Caco-2 (cell line): ENCODE measurements at regions not wholly inside any gene's neighbourhood (a gene's known extent, or its start where the extent isn't known, plus 50 kb on each side); places are given as distances from the start of the nearest gene placed in this dataset.

ENCODE experiments used
- BruUV-seq: library from RNA; stranded (reverse); fragments of 400-500 nt; replicated peaks from 2 replicates; lab custom pipeline; 2021; lab: Mats Ljungman, UMichigan
- CTCF ChIA-PET: fragments of 300-600 bp; sonication (Branson Sonifier 250); formaldehyde crosslinking; loops from one replicate; lab custom pipeline; 2022; ENCODE audit warnings: antibody characterized with exemption; lab: Charles Lee
- POLR2A ChIA-PET: fragments of 300-600 bp; sonication (Branson Sonifier 250); formaldehyde crosslinking; loops from one replicate; lab custom pipeline; 2022; ENCODE audit warnings: antibody characterized with exemption; lab: Charles Lee
- DNase-seq, 2 experiments: peaks; one replicate each; pipeline versions ENCODE4 v3.0.0 to v3.0.0-alpha.2; 2020 to 2022
- H3K27me3 ChIP-seq: replicated peaks from 2 replicates; pipeline ENCODE4 v1.6.0; 2011; ENCODE audit warnings: low read length; ENCODE audit not compliant: control insufficient read depth, insufficient read depth
- H3K36me3 ChIP-seq: 2 replicates; pipeline ENCODE4 v1.5.1; 2011; ENCODE audit warnings: low read length; ENCODE audit not compliant: control insufficient read depth, insufficient read depth
- H3K4me1 ChIP-seq: fragments of 250-450 bp; sonication (Bioruptor Pico); 2 replicates; pipeline ENCODE4 v1.5.1; 2020; ENCODE audit warnings: mild to moderate bottlenecking
- H3K4me3 ChIP-seq: 2 replicates; pipeline ENCODE4 v1.5.1; 2011; ENCODE audit warnings: low read depth, mild to moderate bottlenecking, control low read depth, low read length
- H3K9me3 ChIP-seq: fragments of 250-450 bp; sonication (Bioruptor Pico); 2 replicates; pipeline ENCODE4 v1.5.1; 2020; ENCODE audit warnings: mild to moderate bottlenecking, moderate library complexity
- H3K27ac Mint-ChIP-seq: one replicate; pipeline ENCODE4 v1.8.0; 2022; ENCODE audit warnings: mixed read lengths; ENCODE audit not compliant: unreplicated experiment
- H3K27me3 Mint-ChIP-seq: one replicate; pipeline ENCODE4 v1.8.0; 2022; ENCODE audit warnings: mixed read lengths; ENCODE audit not compliant: insufficient read depth, unreplicated experiment
- H3K36me3 Mint-ChIP-seq: one replicate; pipeline ENCODE4 v1.8.0; 2022; ENCODE audit warnings: mild to moderate bottlenecking, mixed read lengths; ENCODE audit not compliant: insufficient read depth, unreplicated experiment
- H3K4me1 Mint-ChIP-seq: one replicate; pipeline ENCODE4 v1.8.0; 2022; ENCODE audit warnings: low read depth, mixed read lengths; ENCODE audit not compliant: unreplicated experiment
- H3K4me3 Mint-ChIP-seq: one replicate; pipeline ENCODE4 v1.8.0; 2022; ENCODE audit warnings: mild to moderate bottlenecking, moderate library complexity, mixed read lengths; ENCODE audit not compliant: unreplicated experiment
- H3K9me3 Mint-ChIP-seq: one replicate; pipeline ENCODE4 v1.8.0; 2022; ENCODE audit warnings: mixed read lengths; ENCODE audit not compliant: unreplicated experiment
- intact Hi-C: fragments of 100-400 bp; cut with micrococcal nuclease; formaldehyde crosslinking; loops from one replicate; pipeline ENCODE4 v1.10.0; 2022; ENCODE audit not compliant: unreplicated experiment
- TF ChIP-seq, protein P1 (sequence below), 2 experiments: fragments of 200-600 bp in 1 of 2; IDR thresholded peaks; 1 replicate in 1 of 2; 2 replicates in 1 of 2; pipeline versions ENCODE4 v1.5.1 to v1.8.0; 2011 to 2022; ENCODE audit warnings: antibody characterized with exemption in 1 of 2, control low read depth in 1 of 2, inconsistent platforms in 1 of 2, low read depth in 1 of 2, low read length in 1 of 2, mild to moderate bottlenecking in 1 of 2, moderate library complexity in 1 of 2; ENCODE audit not compliant: insufficient read depth in 1 of 2, severe bottlenecking in 1 of 2, unreplicated experiment in 1 of 2

DNA sequence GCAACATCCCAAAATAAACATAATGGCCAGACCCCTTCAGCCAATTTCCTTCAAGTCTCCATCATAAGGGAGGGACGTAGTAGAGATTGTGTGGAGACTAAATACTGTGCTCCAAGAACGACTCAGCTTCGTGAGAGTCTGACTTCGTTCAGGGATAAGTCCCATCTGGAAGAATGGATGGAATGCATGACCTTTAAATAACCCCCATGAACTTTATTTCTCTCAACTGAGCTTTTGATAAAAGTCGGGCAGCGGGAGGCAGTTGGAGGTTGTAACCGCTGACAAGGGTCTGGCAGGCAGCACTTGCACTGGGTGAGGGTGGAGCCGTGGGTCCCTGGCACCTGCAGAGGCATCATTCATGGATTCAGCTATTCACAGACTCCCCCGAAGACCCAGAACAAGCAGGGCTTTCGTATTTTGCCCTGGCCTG lies 115.9 kb downstream of the ZFP36L2 start:
- peaks cover 14% of the 10 kb centered on the region for H3K9me3 Mint-ChIP-seq
- intact Hi-C loops, result loop anchor here (5.0 kb wide), 2 partner anchors 68 to 283 kb away; no protein-coding TSS in a partner anchor
- H3K4me1 Mint-ChIP-seq, result peaks cover 48% of the 10 kb centered on the region
- no peak overlapping the region for H3K4me3 Mint-ChIP-seq
- H3K27ac Mint-ChIP-seq, result no peak overlapping the region
- ChIA-PET CTCF (interaction anchor here (0.6 to 1.1 kb wide), 3 partner anchors 22 to 291 kb away, joined by 3 to 4 read pairs (median 3); no protein-coding TSS in a partner anchor), POLR2A (interaction anchor here (0.7 to 1.0 kb wide), 3 partner anchors 22 to 117 kb away, joined by 4 to 13 read pairs (median 4); no protein-coding TSS in a partner anchor)
- H3K9me3 ChIP-seq, result no peaks in the 10 kb centered on the region
- peak; percentile 36 to 64 for DNase-seq
- H3K27me3 ChIP-seq, result no peaks in the 10 kb centered on the region; the same call in 1 of the 2 replicates
- peaks cover 34% of the 10 kb centered on the region for H3K4me1 ChIP-seq
- no TSS peak for BruUV-seq
- peaks cover 11% of the 10 kb centered on the region for H3K36me3 Mint-ChIP-seq
- H3K36me3 ChIP-seq, result no peaks in the 10 kb centered on the region
- TF ChIP-seq, protein P1, sequence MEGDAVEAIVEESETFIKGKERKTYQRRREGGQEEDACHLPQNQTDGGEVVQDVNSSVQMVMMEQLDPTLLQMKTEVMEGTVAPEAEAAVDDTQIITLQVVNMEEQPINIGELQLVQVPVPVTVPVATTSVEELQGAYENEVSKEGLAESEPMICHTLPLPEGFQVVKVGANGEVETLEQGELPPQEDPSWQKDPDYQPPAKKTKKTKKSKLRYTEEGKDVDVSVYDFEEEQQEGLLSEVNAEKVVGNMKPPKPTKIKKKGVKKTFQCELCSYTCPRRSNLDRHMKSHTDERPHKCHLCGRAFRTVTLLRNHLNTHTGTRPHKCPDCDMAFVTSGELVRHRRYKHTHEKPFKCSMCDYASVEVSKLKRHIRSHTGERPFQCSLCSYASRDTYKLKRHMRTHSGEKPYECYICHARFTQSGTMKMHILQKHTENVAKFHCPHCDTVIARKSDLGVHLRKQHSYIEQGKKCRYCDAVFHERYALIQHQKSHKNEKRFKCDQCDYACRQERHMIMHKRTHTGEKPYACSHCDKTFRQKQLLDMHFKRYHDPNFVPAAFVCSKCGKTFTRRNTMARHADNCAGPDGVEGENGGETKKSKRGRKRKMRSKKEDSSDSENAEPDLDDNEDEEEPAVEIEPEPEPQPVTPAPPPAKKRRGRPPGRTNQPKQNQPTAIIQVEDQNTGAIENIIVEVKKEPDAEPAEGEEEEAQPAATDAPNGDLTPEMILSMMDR (IDR thresholded peaks at IDR 0.05; ENCODE audit: insufficient read depth in 1 of 2, low read depth in 1 of 2, low read length in 1 of 2, severe bottlenecking in 1 of 2, unreplicated experiment in 1 of 2), result no peak
- no peak overlapping the region for H3K4me3 ChIP-seq
- H3K27me3 Mint-ChIP-seq, result no peaks in the 10 kb centered on the region

DNA sequence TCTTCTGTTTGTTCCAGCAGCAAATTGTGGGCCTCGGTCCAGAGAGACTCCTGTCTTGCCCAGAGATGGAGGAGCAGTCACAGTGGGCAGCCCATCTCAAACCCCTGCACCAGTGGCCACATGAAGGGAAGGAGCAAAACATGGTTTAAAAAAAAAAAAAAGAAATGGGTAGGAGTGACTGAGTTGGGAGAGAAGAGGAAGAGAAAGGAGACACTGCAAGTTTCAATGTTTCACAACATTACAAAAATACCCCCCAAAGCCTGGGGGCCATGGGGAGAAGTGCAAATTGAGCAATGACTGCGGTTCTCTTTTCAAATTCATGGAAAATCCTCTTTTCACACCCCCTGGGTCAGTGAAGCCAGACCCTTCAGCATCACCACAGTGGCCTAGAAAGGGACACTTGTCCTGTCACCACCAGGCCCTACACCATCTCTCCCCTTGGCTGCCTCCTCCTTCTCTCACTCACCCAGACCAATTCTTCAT lies 117.1 kb downstream of the ZFP36L2 start:
- Histone ChIP-seq H3K36me3 (no peaks in the 10 kb centered on the region), H3K4me1 (peaks cover 34% of the 10 kb centered on the region), H3K9me3 (no peaks in the 10 kb centered on the region), H3K4me3 (no peak overlapping the region), H3K27me3 (no peaks in the 10 kb centered on the region; the same call in 1 of the 2 replicates)
- BruUV-seq, result no TSS peak
- Mint-ChIP-seq H3K27me3 (no peaks in the 10 kb centered on the region), H3K36me3 (peaks cover 6% of the 10 kb centered on the region), H3K4me3 (no peak overlapping the region), H3K27ac (peak overlapping the region; percentile 9), H3K4me1 (peaks cover 40% of the 10 kb centered on the region), H3K9me3 (peaks cover 18% of the 10 kb centered on the region)
- ChIA-PET POLR2A (no interaction called here), CTCF (no interaction called here)
- DNase-seq, result no peak
- TF ChIP-seq, protein P1 (IDR thresholded peaks at IDR 0.05; ENCODE audit: insufficient read depth in 1 of 2, low read depth in 1 of 2, low read length in 1 of 2, severe bottlenecking in 1 of 2, unreplicated experiment in 1 of 2), result no peak
- intact Hi-C loops, result no loop called here

DNA sequence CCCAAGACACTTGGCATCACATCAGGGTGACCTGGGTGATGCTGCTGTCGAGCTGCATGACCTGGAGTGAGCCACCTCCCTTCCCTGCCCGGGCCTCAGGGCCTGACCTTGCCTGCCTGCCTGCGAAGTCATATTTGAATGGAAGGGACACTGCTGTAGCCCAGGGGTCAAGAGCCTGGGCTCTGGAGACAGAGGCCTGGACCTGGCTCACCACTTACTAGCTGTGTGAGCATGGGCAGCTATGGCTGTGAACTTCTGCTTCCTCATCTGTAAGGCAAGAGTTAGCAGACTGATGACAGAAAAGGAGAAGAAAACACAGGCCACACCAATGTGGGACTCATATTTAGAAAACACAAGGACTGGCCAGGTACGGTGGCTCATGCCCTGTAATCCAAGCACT lies 118.7 kb downstream of the ZFP36L2 start:
- POLR2A ChIA-PET, result no interaction called here
- H3K4me3 ChIP-seq, result no peak overlapping the region
- H3K27ac Mint-ChIP-seq, result no peak overlapping the region
- TF ChIP-seq, protein P1 (IDR thresholded peaks at IDR 0.05; ENCODE audit: insufficient read depth in 1 of 2, low read depth in 1 of 2, low read length in 1 of 2, severe bottlenecking in 1 of 2, unreplicated experiment in 1 of 2), result no peak
- BruUV-seq, result no TSS peak
- no peaks in the 10 kb centered on the region for H3K27me3 Mint-ChIP-seq
- H3K9me3 Mint-ChIP-seq, result peaks cover 16% of the 10 kb centered on the region
- peaks cover 37% of the 10 kb centered on the region for H3K4me1 Mint-ChIP-seq
- intact Hi-C loops, result no loop called here
- CTCF ChIA-PET, result no interaction called here
- H3K36me3 ChIP-seq, result no peaks in the 10 kb centered on the region
- no peaks in the 10 kb centered on the region for H3K9me3 ChIP-seq
- DNase-seq, result no peak
- H3K36me3 Mint-ChIP-seq, result peaks cover 6% of the 10 kb centered on the region
- peaks cover 34% of the 10 kb centered on the region for H3K4me1 ChIP-seq
- no peak overlapping the region for H3K4me3 Mint-ChIP-seq
- H3K27me3 ChIP-seq, result no peaks in the 10 kb centered on the region; the same call in 1 of the 2 replicates
